Fibroblast of lung (primary cell): ENCODE measurements at regions not wholly inside any gene's neighbourhood (a gene's known extent, or its start where the extent isn't known, plus 50 kb on each side); places are given as distances from the start of the nearest gene placed in this dataset.

ENCODE experiments used
- CTCF ChIP-seq, 2 donors: IDR thresholded peaks in 1 of 2; conservative IDR thresholded peaks in 1 of 2; 1 replicate in 1 of 2; 2 replicates in 1 of 2; pipeline ENCODE4 v1.5.1; 2011 to 2012; ENCODE audit warnings: low read length in 2 of 2, control low read depth in 1 of 2, inconsistent platforms in 1 of 2, low read depth in 1 of 2, mild to moderate bottlenecking in 1 of 2
- EZH2 ChIP-seq: IDR thresholded peaks from 2 replicates; pipeline ENCODE4 v1.5.1; 2012; ENCODE audit warnings: low read length, control low read depth, mild to moderate bottlenecking; ENCODE audit errors: missing control alignments

GRCh38 chr9:28883234-28883633 lies 1310.0 kb upstream of the C9orf72 start:
- TF ChIP-seq CTCF (conservative IDR thresholded peaks at IDR 0.05 in 1 of 2, IDR thresholded peaks at IDR 0.05 in 1 of 2; ENCODE audit: low read depth in 1 of 2, low read length in 2 of 2) (no peak), EZH2 (no peak)
